Tibial nerve (tissue), 4 donors: ENCODE measurements at regions not wholly inside any gene's neighbourhood (a gene's known extent, or its start where the extent isn't known, plus 50 kb on each side); places are given as distances from the start of the nearest gene placed in this dataset.

Experiments
- DNase-seq, 2 donors: peaks; one replicate each; pipeline ENCODE4 v3.0.0-alpha.2; 2019; ENCODE audit warnings: low spot score in 2 of 2
- H3K27ac ChIP-seq, 4 donors: fragments of 200-600 bp; sonication (generic) in 3 of 4; one replicate each; pipeline ENCODE4 v1.5.1; 2017 to 2019; ENCODE audit warnings: mild to moderate bottlenecking in 1 of 4
- H3K27me3 ChIP-seq, 2 donors: fragments of 200-600 bp; sonication (generic) in 1 of 2; one replicate each; pipeline versions ENCODE4 v1.5.1 to v1.6.0; 2017 to 2019
- H3K36me3 ChIP-seq, 3 donors: fragments of 200-600 bp; sonication (generic); one replicate each; pipeline ENCODE4 v1.5.1; 2018 to 2019
- H3K4me1 ChIP-seq, 4 donors: fragments of 200-600 bp; sonication (generic) in 3 of 4; one replicate each; pipeline ENCODE4 v1.5.1; 2017 to 2019
- H3K4me3 ChIP-seq, 4 donors: fragments of 200-600 bp; sonication (generic) in 3 of 4; one replicate each; pipeline ENCODE4 v1.5.1; 2017 to 2019; ENCODE audit warnings: mild to moderate bottlenecking in 1 of 4, moderate library complexity in 1 of 4
- H3K9me3 ChIP-seq, 4 donors: fragments of 200-600 bp; sonication (generic) in 3 of 4; one replicate each; pipeline ENCODE4 v1.5.1; 2017 to 2019
- EP300 ChIP-seq, 2 donors: sonication (generic); formaldehyde crosslinking; IDR thresholded peaks; one replicate each; pipeline ENCODE4 v1.6.1; 2017; ENCODE audit warnings: antibody characterized with exemption in 2 of 2, mild to moderate bottlenecking in 1 of 2
- POLR2A ChIP-seq, 2 donors: fragments of 450-650 bp; IDR thresholded peaks; one replicate each; pipeline ENCODE4 v1.6.1; 2017; ENCODE audit warnings: antibody characterized with exemption in 2 of 2, mild to moderate bottlenecking in 2 of 2, moderate library complexity in 2 of 2
- WGBS, 2 donors: methylation state at CpG; one replicate each; pipeline ENCODE4 v1.1.5; 2018; 5-methylcytosine and 5-hydroxymethylcytosine counted together
- TF ChIP-seq, protein P1 (sequence below), 5 experiments: fragments of 200-600 bp in 3 of 5; fragments of 450-650 bp in 2 of 5; sonication (generic) in 3 of 5; IDR thresholded peaks; one replicate each; pipeline ENCODE4 v1.5.1; 2016 to 2019; ENCODE audit warnings: antibody characterized with exemption in 5 of 5, mild to moderate bottlenecking in 3 of 5, moderate library complexity in 2 of 5

DNA sequence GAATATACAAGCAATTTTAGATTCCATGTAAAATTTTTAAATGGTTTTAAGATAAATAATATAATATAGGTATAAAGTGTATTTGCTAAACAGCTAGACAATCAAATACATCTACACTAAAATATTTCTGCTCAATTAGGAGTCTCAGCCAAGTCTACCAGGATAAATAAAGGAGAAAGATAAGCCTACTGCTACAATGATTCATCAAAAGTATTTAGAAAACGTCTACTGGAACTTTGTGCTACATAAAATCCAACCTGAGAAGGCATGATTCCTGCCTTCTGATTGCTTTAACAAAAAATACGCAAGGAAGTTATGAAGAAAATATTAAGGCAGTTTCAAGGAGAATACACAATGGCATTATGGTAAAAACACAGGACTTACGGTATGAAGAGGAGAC lies 570.6 kb downstream of the EFNA5 start:
- H3K27me3 ChIP-seq = no peaks in the 10 kb centered on the region
- 80 to 84% methylated on average over 3 of the region's 3 CpGs for WGBS, 2 donors
- H3K4me3 ChIP-seq = no peak overlapping the region
- H3K9me3 ChIP-seq = peaks cover 0 to 8% (median 0%) of the 10 kb centered on the region in 4 donors
- no peak for DNase-seq
- no peaks in the 10 kb centered on the region for H3K4me1 ChIP-seq
- TF ChIP-seq EP300 (IDR thresholded peaks at IDR 0.05) = no peak
- TF ChIP-seq POLR2A (IDR thresholded peaks at IDR 0.05) = no peak
- TF ChIP-seq, protein P1, sequence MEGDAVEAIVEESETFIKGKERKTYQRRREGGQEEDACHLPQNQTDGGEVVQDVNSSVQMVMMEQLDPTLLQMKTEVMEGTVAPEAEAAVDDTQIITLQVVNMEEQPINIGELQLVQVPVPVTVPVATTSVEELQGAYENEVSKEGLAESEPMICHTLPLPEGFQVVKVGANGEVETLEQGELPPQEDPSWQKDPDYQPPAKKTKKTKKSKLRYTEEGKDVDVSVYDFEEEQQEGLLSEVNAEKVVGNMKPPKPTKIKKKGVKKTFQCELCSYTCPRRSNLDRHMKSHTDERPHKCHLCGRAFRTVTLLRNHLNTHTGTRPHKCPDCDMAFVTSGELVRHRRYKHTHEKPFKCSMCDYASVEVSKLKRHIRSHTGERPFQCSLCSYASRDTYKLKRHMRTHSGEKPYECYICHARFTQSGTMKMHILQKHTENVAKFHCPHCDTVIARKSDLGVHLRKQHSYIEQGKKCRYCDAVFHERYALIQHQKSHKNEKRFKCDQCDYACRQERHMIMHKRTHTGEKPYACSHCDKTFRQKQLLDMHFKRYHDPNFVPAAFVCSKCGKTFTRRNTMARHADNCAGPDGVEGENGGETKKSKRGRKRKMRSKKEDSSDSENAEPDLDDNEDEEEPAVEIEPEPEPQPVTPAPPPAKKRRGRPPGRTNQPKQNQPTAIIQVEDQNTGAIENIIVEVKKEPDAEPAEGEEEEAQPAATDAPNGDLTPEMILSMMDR (IDR thresholded peaks at IDR 0.05) = no peak
- H3K27ac ChIP-seq = no peak overlapping the region
- H3K36me3 ChIP-seq = no peaks in the 10 kb centered on the region

DNA sequence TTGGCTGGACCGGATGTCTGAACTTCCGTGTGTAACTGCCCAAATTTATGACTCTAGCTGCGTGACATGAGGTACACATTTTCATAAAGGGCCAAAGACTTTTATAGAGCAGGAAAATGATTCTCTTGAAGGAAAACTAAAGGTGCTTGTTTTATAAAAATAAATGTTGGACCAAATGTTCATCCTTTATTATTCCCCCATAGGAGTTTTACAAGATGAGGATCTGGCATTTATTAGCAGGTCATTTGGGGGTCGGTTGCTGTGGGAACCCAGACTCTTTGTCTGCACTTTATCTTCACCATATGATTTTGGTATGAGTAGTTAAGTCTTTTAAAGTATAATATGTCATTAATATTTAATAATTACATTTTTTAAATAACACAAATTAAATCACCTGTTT lies 571.2 kb downstream of the EFNA5 start:
- TF ChIP-seq, protein P1 (IDR thresholded peaks at IDR 0.05) = no peak
- no peak for TF ChIP-seq EP300 (IDR thresholded peaks at IDR 0.05)
- no peak for TF ChIP-seq POLR2A (IDR thresholded peaks at IDR 0.05)
- WGBS, 2 donors = 59 to 62% methylated on average over 4 of the region's 4 CpGs
- Histone ChIP-seq H3K4me1 (no peaks in the 10 kb centered on the region), H3K27me3 (no peaks in the 10 kb centered on the region), H3K9me3 (peaks cover 0 to 12% (median 0%) of the 10 kb centered on the region in 4 donors), H3K4me3 (no peak overlapping the region), H3K27ac (no peak overlapping the region), H3K36me3 (no peaks in the 10 kb centered on the region)
- no peak for DNase-seq

DNA sequence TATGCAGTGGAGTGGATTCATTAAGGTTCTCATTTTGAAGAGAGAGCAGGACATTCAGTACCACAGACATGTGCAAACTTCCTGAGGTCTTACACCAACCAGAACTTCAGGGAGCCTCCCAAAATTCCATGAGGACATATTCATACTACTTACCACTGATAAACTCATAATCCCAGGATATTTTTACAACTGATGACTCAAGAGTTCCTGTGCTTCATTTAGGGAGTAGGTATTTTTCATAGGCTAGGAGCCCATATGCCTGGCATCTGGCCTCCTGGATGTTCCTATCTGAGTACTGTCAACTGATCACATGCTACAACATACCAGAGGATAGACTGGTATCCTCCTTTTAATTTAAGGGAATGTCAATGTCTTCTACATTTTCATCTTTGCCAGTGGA lies 578.0 kb downstream of the EFNA5 start:
- Histone ChIP-seq H3K36me3 (no peaks in the 10 kb centered on the region), H3K27ac (no peak overlapping the region), H3K4me3 (no peak overlapping the region), H3K27me3 (no peaks in the 10 kb centered on the region), H3K4me1 (peaks cover 0 to 6% (median 0%) of the 10 kb centered on the region in 4 donors), H3K9me3 (peaks cover 0 to 25% (median 2%) of the 10 kb centered on the region in 4 donors)
- no peak for DNase-seq
- no peak for TF ChIP-seq POLR2A (IDR thresholded peaks at IDR 0.05)
- TF ChIP-seq EP300 (IDR thresholded peaks at IDR 0.05) = no peak
- TF ChIP-seq, protein P1 (IDR thresholded peaks at IDR 0.05) = no peak

DNA sequence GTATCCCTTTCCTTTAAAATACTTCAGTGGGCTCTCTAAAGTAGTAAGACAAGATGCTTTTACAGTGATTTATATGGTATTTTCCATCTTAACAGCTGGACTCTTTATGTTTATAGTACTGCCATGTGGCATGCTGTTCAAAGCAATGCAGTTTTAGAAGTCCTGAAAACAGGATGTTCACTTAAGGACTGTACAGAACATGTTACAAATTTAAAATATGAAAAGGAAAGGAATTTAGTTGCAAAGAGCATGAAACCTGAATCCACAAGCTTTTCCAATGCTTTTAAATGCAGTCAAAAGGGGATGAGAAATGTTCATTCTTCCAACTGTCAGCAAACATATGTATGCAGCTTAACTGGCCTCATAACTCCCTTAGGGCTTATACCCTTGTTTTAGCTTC lies 580.2 kb downstream of the EFNA5 start:
- DNase-seq = no peak
- no peak overlapping the region for H3K4me3 ChIP-seq
- H3K36me3 ChIP-seq = no peaks in the 10 kb centered on the region
- TF ChIP-seq POLR2A (IDR thresholded peaks at IDR 0.05) (no peak), EP300 (IDR thresholded peaks at IDR 0.05) (no peak)
- TF ChIP-seq, protein P1 (IDR thresholded peaks at IDR 0.05) = no peak
- H3K27ac ChIP-seq = no peak overlapping the region
- H3K9me3 ChIP-seq = peaks cover 0 to 25% (median 2%) of the 10 kb centered on the region in 4 donors
- peaks cover 0 to 6% (median 0%) of the 10 kb centered on the region in 4 donors for H3K4me1 ChIP-seq
- H3K27me3 ChIP-seq = no peaks in the 10 kb centered on the region

DNA sequence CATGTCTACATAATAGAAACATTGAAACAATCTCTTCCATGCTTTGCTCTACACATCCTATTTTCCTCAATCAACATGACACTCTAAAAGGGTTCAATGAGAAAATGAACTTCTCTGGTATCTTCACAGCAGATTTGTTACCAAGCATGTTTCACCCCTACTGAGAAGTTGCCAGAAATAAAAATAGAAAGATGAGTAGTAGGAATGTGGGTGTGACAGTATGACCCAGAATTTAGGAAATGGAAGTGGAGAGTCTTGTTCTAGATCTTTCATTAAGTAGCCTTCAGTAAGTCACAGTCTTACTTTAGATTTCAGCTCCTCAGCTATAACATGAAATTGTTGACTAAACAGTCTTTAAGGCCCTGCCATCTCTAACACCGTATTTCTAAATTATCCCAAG lies 581.8 kb downstream of the EFNA5 start:
- no peak for DNase-seq
- Histone ChIP-seq H3K36me3 (no peaks in the 10 kb centered on the region), H3K9me3 (peaks cover 0 to 15% (median 2%) of the 10 kb centered on the region in 4 donors), H3K4me3 (no peak overlapping the region), H3K27me3 (no peaks in the 10 kb centered on the region), H3K27ac (no peak overlapping the region), H3K4me1 (peaks cover 0 to 6% (median 0%) of the 10 kb centered on the region in 4 donors)
- TF ChIP-seq POLR2A (IDR thresholded peaks at IDR 0.05) = no peak
- TF ChIP-seq EP300 (IDR thresholded peaks at IDR 0.05) = no peak
- TF ChIP-seq, protein P1 (IDR thresholded peaks at IDR 0.05) = no peak
- 89 to 91% methylated on average over 1 of the region's 1 CpG for WGBS, 2 donors
